ENCODE measurements at regions not wholly inside any gene's neighbourhood (a gene's known extent, or its start where the extent isn't known, plus 50 kb on each side); places are given as distances from the start of the nearest gene placed in this dataset.

- intact Hi-C loops (cut with DNase I) = loop anchor here in 1 of 10 donors (5.0 kb wide), 2 partner anchors 35 to 50 kb away; no protein-coding TSS in a partner anchor
- Histone ChIP-seq H3K4me3 (no peak overlapping the region), H3K27ac (peak overlapping the region in 6 of 10 donors; percentile 13 to 51 (median 28)), H3K27me3 (no peaks in the 10 kb centered on the region), H3K4me1 (peaks cover 0 to 18% (median 8%) of the 10 kb centered on the region in 9 donors), H3K36me3 (no peaks in the 10 kb centered on the region), H3K9me3 (peaks cover 0 to under 1% (median 0%) of the 10 kb centered on the region in 11 donors)
- no peak for TF ChIP-seq CTCF (IDR thresholded peaks at IDR 0.05)
- DNase-seq = peak in 1 of 2 donors; percentile 18
- peak in 7 of 8 donors; percentile 27 to 90 (median 81) for ATAC-seq
- 45 to 53% methylated on average over 3 of the region's 3 CpGs for WGBS, 2 donors
These were observed 137.5 kb downstream of the FAM76B start for GRCh38 chr11:95652002-95652472.

GRCh38 chr11:95650276-95650675 lies 139.3 kb downstream of the FAM76B start:
- no peak for DNase-seq
- Histone ChIP-seq H3K36me3 (no peaks in the 10 kb centered on the region), H3K4me3 (no peak overlapping the region), H3K9me3 (peaks cover 0 to 12% (median 0%) of the 10 kb centered on the region in 11 donors), H3K27me3 (no peaks in the 10 kb centered on the region), H3K4me1 (peaks cover 0 to 19% (median 8%) of the 10 kb centered on the region in 9 donors), H3K27ac (peak overlapping the region in 1 of 10 donors; percentile 51)
- no peak for ATAC-seq
- TF ChIP-seq CTCF (IDR thresholded peaks at IDR 0.05) = no peak
- WGBS, 2 donors = 61 to 73% methylated on average over 1 of the region's 1 CpG
- intact Hi-C loops (cut with DNase I) = loop anchor here in 1 of 10 donors (5.0 kb wide), 2 partner anchors 37 to 52 kb away; no protein-coding TSS in a partner anchor

GRCh38 chr11:95647871-95648270 lies 141.7 kb downstream of the FAM76B start:
- Histone ChIP-seq H3K9me3 (peaks cover 0 to 12% (median 0%) of the 10 kb centered on the region in 11 donors), H3K27me3 (no peaks in the 10 kb centered on the region), H3K4me3 (no peak overlapping the region), H3K36me3 (no peaks in the 10 kb centered on the region), H3K4me1 (peaks cover 0 to 19% (median 8%) of the 10 kb centered on the region in 9 donors), H3K27ac (peak overlapping the region in 3 of 10 donors; percentile 7 to 38 (median 17))
- WGBS, 2 donors = 69 to 71% methylated on average over 2 of the region's 2 CpGs
- no peak for DNase-seq
- intact Hi-C loops (cut with DNase I) = no loop called here
- TF ChIP-seq CTCF (IDR thresholded peaks at IDR 0.05) = no peak
- ATAC-seq = no peak

- H3K36me3 ChIP-seq = no peaks in the 10 kb centered on the region
- DNase-seq (no peak), ATAC-seq (peak in 2 of 8 donors; percentile 58 to 81)
- H3K4me1 ChIP-seq = peaks cover 0 to 19% (median 5%) of the 10 kb centered on the region in 9 donors
- H3K4me3 ChIP-seq = no peak overlapping the region
- TF ChIP-seq CTCF (IDR thresholded peaks at IDR 0.05) = no peak
- peak overlapping the region in 3 of 10 donors; percentile 7 to 38 (median 17) for H3K27ac ChIP-seq
- WGBS, 2 donors = 98 to 100% methylated on average over 1 of the region's 1 CpG
- H3K9me3 ChIP-seq = peaks cover 0 to 12% (median 0%) of the 10 kb centered on the region in 11 donors
- H3K27me3 ChIP-seq = no peaks in the 10 kb centered on the region
- intact Hi-C loops (cut with DNase I) = no loop called here
These were observed 142.2 kb downstream of the FAM76B start for GRCh38 chr11:95647355-95647754.
